Effector CD8-positive, alpha-beta T cell (primary cell): ENCODE measurements at regions not wholly inside any gene's neighbourhood (a gene's known extent, or its start where the extent isn't known, plus 50 kb on each side); places are given as distances from the start of the nearest gene placed in this dataset.
"Not testable (repeated sequence)": the region's sequence is repeated elsewhere in the genome, so short reads cannot be mapped to it uniquely, and the experiment has no call there.

Experiments used
- DNase-seq: peaks from one replicate; lab custom pipeline; 2025; lab: John Stamatoyannopoulos, UW

DNA sequence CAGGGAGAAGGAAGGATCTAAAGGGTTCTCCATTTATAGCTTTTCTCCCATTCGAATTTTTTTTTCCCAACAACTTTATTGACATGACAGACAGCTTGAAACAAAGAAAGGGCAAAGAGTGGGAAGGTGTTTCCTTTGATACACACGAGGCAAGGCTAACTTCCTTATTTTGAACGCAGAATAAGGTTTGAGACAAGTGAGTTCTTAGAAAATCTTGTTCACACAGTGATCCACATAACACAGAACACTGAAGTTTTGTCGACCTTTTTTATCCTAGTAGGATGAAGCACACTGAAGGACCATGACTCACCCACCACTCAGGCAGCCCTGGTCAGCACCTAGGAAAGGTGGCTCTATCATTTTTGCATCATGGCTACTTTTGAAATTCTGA lies 425.8 kb upstream of the MDFIC2 start:
- DNase-seq = no peak

DNA sequence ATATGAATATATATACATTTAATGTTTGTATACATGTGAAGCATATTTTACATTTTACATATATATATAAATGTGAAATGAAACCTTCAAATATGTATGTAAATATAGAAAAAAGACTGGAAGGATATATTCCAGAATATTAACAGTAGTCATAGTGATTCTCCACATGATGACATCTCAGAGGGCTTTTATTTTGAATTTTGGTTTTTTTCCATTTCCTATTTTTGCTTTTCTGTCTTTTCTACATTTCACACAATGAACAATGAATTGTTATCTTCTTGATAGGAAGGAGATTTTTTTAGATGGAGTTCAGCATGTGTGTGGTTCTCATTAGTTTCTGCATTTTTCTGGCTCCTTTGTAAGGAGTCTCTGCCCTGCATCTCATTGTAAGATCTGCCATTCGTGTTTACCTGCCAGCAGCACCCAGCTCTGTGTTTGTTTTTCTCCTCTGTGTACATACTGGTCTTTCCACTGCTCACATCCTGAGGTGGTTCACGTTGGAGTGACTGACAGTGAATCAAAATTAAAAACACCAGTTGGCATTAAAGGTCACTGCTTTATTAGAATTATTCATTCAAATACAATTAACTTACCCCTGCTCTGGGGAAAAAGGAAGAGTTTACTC lies 425.3 kb upstream of the MDFIC2 start:
- DNase-seq = no peak

DNA sequence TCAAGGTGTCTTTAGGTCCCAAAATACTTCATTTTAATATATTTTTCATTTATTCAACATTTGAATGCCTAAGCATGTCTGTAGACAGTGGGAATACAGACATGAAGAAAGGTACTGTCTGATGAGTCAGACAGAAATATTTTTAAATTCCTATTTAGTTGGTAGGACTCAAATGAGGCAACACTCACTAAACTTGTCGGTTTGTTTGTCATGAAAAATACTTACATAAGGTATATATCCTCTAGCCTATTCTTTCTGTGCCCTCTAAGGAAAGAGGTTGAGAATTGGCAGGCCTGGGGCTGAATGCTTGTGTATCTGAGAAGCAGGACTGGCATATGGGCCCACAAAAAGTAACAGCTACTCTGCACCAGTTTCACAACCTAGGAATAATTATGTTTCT lies 423.6 kb upstream of the MDFIC2 start:
- DNase-seq = no peak

DNA sequence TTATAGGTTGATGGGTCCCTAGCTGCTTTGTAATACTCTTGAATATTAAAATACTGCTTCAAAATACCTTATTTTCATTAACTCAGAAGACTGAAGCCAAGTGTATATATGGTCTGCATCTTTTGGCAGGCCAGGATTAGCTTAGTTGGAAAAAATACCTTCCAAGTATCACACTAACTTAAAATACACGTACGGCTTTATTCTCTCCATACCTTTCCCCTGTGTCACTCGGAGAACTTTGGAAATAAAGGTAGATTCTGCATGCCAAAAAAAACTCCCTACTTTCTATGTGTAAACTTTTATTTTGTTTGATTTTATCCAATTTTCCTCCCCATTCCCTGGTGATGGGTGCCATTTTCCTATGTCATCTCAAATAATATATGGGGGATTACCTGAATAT lies 422.3 kb upstream of the MDFIC2 start:
- DNase-seq = no peak

DNA sequence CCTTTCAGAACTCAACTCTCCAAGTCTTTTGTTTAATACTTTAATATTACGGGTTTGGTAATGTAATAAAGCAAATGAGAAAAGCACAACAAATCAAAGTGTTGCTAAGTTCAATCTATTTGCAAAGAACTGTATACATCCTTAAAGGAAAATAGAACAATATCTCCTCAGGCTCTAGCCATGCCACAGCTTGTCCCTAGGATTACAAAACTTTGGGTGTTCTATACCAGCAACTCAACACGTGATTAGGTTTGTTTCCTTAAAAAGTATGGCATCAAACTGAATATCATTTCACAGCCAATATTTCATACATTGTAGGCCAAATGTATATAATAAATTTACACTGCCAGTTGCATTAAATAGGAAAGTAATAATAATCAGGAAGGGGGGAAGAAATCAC lies 418.6 kb upstream of the MDFIC2 start:
- no peak for DNase-seq

DNA sequence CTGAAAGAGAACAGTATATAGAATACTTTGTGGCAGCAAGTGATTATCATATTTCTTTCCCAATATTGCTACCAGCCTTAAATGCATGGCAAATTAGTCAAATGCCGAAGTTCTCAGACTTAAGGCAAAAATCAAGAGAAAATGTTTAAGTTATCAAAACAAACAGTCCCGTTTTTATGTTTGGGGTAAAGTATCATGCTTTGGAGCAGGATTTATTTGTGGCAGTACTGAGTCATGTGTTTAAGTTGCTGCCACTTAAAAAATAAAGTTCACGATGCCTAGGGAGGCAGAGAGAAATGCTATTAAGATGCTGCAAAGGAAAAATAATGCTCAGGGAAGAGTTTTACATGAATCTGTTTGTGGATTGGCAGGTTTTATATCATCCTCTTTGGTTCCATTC lies 417.4 kb upstream of the MDFIC2 start:
- no peak for DNase-seq

DNA sequence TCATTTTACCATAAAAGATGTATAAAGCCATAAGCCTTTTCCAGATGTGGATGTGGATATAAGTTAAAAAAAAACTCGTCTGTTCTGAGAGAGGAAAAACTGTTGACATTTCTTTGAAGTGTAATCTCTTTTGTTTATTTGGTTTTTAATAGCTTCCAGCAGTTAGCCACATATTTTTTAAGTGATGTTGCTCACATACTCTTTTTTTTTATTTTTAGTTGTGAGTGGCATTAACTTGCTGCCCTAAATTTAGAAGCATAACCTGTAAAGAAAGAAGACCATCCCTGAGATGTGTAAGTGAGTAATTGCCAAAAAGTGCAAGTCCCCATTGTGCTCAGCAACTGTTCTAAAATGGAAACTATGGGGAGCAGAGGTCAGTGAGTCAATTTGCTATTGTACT lies 415.9 kb upstream of the MDFIC2 start:
- DNase-seq = no peak

DNA sequence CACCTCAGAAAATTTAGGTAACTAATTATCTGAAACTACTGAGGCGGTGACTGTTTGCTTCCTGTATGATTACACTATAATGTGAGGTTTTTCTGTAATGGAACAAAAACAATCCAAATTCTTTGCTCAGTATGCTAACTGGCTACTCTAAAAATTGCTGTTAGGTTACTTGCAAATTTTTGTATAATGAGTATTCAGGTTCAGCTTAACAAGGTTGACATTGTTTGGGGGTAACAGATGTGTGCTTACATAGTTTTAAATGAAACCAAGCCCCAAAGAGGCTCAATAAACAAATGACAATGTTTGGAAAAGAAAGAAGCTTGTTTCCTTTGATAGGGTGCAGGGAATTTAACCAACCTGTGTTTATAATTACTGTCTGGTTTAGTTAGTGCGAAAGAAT lies 414.5 kb upstream of the MDFIC2 start:
- DNase-seq = no peak

DNA sequence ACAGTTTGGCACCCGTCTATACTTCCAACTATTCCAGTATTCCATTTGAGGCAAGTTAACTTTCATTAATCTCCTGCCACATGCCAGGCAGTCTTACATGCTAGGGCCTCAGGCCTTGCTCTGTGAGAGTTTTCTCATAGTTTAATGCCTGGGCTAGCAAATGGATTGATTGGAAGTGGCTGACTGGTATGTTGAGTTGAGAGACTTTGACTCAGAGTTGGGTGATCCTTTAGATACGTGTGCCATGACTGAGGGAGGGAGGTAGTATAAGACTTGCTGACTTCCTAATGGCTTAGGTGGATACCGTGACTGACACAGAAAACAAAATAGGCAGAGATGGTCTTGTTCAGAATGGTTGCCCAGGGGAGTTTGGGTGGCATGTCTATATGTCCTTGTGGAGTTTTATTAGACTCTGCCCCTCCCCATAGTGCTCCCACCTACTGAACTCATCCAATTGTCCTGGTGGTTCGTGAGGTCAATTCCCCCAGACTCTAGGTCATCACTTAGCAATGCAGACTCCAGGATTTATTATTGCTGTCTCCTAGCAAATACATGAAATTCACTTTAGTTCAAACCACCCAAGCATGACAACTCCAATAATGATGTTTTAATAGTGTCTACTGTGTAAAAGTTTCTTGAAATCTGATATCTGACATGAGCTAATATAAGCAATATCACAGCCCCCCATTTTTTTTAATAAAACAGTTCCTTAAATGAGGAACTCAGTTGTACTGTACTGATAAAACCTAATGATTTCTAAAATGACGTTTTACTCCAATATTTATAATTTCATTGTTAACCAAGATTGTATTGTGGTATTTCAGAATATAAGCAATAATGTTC lies 413.9 kb upstream of the MDFIC2 start:
- DNase-seq = no peak

DNA sequence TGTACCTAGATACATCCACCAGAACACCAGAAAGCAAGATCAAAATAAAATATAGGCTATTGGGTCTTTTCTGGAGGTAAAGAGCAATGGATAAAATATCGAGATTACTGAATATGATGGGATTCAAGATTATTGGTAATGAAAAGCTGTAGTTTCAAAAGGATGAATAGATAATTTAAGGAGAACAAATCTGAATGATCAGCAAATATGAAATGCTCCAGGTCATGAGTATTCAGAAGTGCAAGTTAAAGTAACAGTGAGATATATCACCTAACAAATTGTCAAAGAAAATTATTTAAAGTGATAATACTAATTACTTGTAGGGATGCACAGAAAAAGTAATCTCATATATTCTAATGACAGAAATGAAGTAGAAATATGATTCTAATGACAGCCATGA lies 409.6 kb upstream of the MDFIC2 start:
- DNase-seq = no peak

DNA sequence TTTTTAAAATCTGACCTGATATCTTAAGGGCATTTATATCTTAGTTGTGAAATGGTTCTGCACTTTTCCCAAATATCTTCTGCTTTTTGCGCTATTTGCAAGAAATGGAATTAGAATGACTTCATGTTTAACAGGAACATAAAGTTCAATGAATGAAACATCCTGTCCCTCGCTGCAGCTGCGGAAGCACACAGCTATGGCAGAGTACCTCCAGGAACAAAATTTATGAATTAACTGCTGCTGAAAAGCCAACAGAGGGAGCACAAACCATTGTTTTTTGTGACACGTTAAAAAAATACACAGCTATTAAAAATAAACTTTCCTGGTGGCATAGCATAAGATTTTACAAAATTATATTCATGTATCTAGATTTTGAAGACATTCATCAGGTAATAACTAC lies 404.4 kb upstream of the MDFIC2 start:
- DNase-seq = no peak

DNA sequence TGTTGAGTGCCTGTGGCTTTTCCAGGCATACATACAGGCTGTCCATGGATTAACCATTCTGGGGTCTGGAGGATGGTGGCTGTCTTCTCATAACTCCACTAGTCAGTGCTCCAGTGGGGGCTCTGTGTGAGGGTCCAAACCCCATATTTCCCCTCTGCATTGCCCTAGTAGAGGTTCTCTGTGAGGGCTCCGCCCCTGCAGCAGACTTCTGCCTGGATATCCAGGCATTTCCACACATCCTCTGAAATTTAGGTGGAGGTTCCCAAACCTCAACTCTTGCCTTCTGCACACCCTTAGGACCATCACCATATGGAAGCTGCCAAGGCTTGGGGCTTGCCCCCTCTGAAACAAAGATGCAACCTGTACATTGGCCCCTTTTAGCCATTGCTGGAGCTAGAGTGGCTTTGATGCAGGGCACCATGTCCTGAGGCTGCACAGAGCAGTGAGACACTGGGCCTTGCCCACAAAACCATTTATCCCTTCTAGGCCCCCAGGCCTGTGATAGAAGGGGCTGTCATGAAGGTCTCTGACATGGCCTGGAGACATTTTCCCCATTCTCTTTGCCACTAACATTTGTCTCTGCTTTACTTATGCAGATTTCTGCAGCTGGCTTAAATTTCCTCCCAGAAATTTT lies 400.1 kb upstream of the MDFIC2 start:
- no peak for DNase-seq

DNA sequence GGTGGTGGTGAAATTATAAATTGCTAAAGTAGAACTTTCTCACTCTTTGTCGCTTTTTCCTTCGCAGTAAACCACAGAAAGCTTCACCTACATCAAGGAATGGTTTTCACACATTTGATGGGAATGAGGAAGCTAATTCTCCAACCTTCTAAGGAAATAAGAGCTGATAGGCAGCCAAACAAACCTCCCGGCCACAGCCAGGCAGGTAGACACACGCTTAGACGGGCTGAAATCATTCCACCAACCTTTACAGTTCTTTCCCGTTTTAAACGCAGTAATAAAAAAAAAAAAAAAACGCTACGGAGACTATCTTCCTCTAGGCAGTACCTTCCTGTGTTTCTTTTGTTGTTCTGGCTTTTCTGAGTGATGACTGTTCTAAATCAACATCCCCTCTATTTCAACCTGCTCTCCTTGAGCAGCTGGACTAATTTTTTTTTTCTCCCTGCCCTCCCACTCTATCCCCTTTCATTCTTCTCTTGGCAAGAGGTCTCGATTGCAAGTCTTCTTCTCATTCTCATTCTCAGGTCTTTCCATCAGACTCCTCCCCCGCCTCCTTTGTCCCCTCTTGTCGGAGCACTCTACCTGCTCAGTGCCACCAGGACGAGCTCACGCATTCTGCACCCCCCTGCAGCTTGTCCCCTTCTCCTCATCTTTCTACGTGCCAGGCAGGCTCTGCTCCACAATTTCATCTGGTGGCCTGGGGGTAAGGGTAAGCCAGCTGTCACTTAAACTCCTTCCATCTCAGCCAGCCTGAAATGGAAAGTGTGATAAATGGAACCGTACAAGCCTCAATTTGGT lies 391.1 kb upstream of the MDFIC2 start:
- no peak for DNase-seq

DNA sequence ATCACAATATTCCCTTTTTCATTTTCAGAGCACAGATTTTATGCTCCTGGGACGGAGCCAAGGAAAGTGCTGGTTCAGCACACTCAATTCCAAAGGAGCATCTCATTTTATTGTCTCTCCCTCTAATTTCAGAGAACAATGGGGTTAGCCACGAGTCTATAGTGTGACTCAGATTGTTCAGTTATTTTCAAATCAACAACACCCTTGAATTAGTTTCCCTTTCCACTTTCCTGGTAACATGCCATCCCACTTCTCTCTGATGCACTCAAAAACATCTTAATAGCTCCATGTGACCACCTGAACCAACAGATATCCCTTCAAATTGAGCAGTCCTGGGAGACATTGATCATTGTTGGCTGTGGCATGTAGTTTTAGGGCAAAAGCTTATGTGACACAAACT lies 389.7 kb upstream of the MDFIC2 start:
- DNase-seq = no peak

DNA sequence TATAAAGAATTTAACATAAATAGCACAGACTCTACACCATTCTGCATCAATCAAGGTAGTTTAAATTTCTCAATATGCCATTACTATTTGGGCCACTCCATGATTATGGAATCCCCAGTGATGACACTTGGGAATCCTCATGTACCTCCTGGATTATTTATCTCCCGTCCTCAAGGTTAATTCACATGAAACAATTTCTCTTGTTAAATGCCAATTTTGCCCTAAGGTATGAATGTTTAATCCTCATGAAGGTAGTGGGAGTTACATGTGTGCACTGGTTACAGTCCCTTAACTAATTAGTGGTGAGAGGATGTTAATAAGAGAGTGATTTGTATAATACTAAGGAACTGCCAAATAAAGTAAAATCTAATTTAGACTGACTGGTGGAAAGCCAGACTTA lies 372.3 kb upstream of the MDFIC2 start:
- no peak for DNase-seq

DNA sequence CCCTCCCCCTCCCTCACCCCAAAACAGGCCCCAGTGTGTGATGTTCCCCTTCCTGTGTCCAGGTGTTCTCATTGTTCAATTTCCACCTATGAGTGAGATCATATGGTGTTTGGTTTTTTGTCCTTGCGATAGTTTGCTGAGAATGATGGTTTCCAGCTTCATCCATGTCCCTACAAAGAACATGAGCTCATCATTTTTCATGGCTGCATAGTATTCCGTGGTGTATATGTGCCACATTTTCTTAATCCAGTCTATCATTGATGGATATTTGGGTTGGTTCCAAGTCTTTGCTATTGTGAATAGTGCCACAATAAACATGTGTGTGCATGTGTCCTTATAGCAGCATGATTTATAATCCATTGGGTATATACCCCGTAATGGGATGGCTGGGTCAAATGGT lies 363.4 kb upstream of the MDFIC2 start:
- not testable (repeated sequence) for DNase-seq

DNA sequence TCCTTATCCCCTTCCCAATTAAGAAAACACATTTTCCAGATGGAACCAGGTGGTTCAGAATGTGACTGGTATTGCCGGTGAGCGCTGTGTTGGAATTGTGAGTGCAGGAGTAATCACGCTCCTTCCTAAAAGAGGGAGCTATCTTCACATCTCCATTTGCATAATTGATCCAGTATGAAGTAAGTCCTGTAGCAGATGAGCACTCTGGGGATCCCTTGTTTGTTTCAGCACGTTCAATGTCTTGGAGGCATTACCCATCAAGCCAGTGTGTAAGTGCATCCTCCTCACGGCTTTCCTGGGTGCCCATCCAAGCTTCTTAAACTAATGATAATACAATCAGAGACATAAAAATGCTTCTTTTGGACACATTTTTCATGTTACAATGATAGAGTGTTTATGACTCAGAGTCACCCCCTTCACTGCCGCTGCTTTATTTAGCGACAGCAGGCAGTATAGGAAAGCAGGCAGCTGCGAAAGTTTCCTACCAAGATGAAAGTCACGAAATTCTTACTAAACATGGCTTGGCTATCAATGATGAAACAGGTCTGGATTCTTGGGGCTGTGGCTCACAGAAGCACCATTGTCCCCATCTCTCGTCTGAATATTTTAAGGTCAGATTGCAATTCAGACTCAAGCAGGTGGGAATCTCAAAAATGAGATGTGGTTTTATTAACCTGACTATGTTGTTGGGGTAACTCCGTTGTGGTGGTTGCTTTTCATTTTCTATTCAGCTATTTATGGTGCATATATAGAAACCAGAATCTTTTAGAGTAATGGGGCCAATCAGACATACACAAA lies 346.3 kb upstream of the MDFIC2 start:
- no peak for DNase-seq

DNA sequence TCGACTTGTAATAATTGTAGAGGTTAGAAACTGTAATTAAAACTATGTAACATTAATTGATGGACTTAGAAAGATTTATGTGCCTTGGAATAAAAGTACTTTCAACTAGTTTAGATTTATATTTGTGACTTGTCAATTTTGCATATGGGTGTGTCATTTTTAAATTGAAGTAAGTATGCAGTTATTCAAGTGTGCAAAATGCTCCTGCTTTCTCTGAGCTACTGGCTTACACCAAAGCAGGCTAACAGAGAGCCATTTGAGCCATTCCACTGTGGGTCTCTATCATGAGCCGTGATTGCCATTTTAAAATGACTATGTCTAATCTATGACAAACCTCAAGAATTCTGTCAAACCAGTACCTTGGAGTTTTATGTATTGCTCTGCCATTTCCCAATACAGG lies 345.0 kb upstream of the MDFIC2 start:
- no peak for DNase-seq

DNA sequence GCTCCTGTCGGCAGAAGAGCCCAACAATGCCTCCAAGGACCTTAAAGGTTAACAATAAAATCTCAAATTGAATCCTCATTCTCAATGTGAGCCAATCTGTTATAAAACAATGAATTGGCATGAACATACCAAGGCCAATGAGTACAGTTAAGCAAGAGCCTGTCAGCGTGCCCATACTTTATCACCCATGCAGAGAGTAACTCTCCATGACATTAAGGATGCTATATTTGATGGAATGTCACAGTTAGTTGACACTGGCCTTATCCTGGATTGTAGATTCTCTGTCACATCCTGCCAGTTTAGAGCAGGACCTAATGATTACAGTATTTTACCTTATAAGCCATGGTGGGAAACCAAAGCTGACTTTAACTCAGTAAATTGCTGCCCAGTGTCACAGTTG lies 335.4 kb upstream of the MDFIC2 start:
- no peak for DNase-seq

DNA sequence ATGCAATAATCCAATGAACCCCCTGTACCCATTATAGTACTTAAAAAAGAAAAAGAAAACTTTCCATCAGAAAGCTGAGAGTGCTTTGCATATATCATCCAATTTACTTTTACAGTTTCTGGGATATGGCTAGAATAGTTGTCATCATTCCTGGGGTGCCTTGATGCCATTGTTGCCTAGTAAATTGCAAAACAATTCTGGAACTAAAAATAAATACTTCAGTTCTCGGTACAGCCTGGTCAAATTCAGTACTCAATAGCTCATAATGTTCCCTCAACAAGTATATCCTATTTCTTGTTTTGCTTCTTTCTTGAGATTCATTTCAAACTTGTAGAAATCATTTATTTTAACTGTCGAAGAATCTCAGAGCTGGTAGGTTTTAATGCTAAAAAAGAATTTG lies 334.7 kb upstream of the MDFIC2 start:
- no peak for DNase-seq

DNA sequence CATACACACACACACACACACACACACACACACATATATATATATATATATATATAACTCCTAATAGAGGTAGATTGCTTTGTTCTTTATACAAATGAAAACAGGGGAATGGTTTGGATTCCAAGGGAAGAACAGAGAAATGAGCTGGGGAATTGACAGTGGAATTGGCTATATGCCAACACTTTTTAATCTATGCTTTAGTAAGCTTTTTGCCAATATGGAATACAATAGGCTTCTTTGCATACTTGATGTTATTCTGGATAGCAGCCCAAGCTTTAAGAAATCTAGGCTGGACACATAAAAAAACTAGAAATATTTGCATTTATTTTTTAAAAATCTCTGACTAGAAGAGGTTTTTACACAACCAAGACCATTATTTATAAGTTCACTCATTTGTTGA lies 334.2 kb upstream of the MDFIC2 start:
- no peak for DNase-seq

DNA sequence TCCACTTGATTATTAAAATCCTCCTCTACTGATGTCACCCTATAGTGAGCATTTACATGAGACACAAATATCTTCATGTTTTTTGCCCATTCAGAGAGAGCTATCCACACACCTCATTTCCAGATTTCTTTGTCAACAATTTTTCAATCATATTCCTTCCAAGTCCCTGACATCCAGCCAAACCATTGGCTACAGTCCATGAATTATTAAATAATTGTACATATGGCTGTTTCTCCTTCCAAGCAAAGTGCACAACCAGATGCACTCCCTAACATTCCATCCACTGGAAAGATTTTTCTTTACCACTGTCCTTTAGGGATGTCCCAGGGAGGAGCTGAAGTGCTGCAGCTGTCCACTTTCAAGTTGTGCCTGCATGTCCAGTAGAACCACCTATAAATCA lies 328.0 kb upstream of the MDFIC2 start:
- no peak for DNase-seq
